ENCODE measurements at regions not wholly inside any gene's neighbourhood (a gene's known extent, or its start where the extent isn't known, plus 50 kb on each side); places are given as distances from the start of the nearest gene placed in this dataset.

GRCh38 chr3:150330174-150330573 is 77.9 kb upstream of the TSC22D2 start:
- TF ChIP-seq EZH2 (IDR thresholded peaks at IDR 0.05; ENCODE audit: borderline replicate concordance, insufficient read depth, low read depth, low read length, poor library complexity, severe bottlenecking) (no peak), CTCF (IDR thresholded peaks at IDR 0.05) (no peak)
